Liver (tissue), 8 donors: ENCODE measurements at regions not wholly inside any gene's neighbourhood (a gene's known extent, or its start where the extent isn't known, plus 50 kb on each side); places are given as distances from the start of the nearest gene placed in this dataset.

Source experiments
- DNase-seq: peaks from one replicate; pipeline ENCODE4 v3.0.0-alpha.2; 2017; ENCODE audit warnings: low spot score
- H3K27ac ChIP-seq, 2 donors: one replicate each; pipeline ENCODE4 v1.7.0; 2013; ENCODE audit warnings: inconsistent platforms in 2 of 2, low read length in 2 of 2, control low read depth in 1 of 2, low read depth in 1 of 2, mild to moderate bottlenecking in 1 of 2
- H3K27me3 ChIP-seq, 4 donors: one replicate each; pipeline versions ENCODE4 v1.6.1 to v1.7.0; 2013; ENCODE audit warnings: low read length in 3 of 4, inconsistent platforms in 1 of 4, mild to moderate bottlenecking in 1 of 4, moderate library complexity in 1 of 4; ENCODE audit not compliant: control insufficient read depth in 4 of 4, insufficient read depth in 4 of 4
- H3K36me3 ChIP-seq, 4 donors: one replicate each; pipeline versions ENCODE4 v1.6.1 to v1.7.0; 2013; ENCODE audit warnings: low read length in 3 of 4, mild to moderate bottlenecking in 3 of 4, low read depth in 1 of 4, moderate library complexity in 1 of 4; ENCODE audit not compliant: control insufficient read depth in 4 of 4, insufficient read depth in 3 of 4
- H3K4me1 ChIP-seq, 4 donors: one replicate each; pipeline versions ENCODE4 v1.6.1 to v1.7.0; 2013; ENCODE audit warnings: low read length in 3 of 4, mild to moderate bottlenecking in 3 of 4, moderate library complexity in 1 of 4; ENCODE audit not compliant: control insufficient read depth in 4 of 4, insufficient read depth in 4 of 4
- H3K4me3 ChIP-seq, 3 donors: one replicate each; pipeline versions ENCODE4 v1.6.1 to v1.7.0; 2013; ENCODE audit warnings: low read length in 3 of 3, control low read depth in 1 of 3, low read depth in 1 of 3, mild to moderate bottlenecking in 1 of 3
- H3K9ac ChIP-seq, 2 donors: one replicate each; pipeline ENCODE4 v1.7.0; 2013; ENCODE audit warnings: low read length in 2 of 2, mild to moderate bottlenecking in 2 of 2, moderate library complexity in 2 of 2, control low read depth in 1 of 2, low read depth in 1 of 2
- H3K9me3 ChIP-seq, 4 donors: one replicate each; pipeline versions ENCODE4 v1.6.1 to v1.7.0; 2013; ENCODE audit warnings: low read length in 3 of 4; ENCODE audit not compliant: control insufficient read depth in 4 of 4
- EGR1 ChIP-seq, 2 donors: IDR thresholded peaks; 2 replicates each; pipeline ENCODE4 v1.6.1; 2016 to 2018; ENCODE audit warnings: antibody characterized with exemption in 2 of 2, low read depth in 2 of 2
- FOXA1 ChIP-seq: IDR thresholded peaks from 2 replicates; pipeline ENCODE4 v1.6.1; 2016; ENCODE audit warnings: antibody characterized with exemption
- FOXA2 ChIP-seq: IDR thresholded peaks from 2 replicates; pipeline ENCODE4 v1.6.1; 2016; ENCODE audit warnings: antibody characterized with exemption
- GABPA ChIP-seq, 2 donors: IDR thresholded peaks in 1 of 2; conservative IDR thresholded peaks in 1 of 2; 2 replicates each; pipeline ENCODE4 v1.6.1; 2016; ENCODE audit warnings: antibody characterized with exemption in 2 of 2, mild to moderate bottlenecking in 1 of 2, moderate library complexity in 1 of 2
- HNF4A ChIP-seq, 2 donors: conservative IDR thresholded peaks; 2 replicates each; pipeline ENCODE4 v1.6.1; 2016; ENCODE audit warnings: antibody characterized with exemption in 2 of 2, mild to moderate bottlenecking in 2 of 2
- HNF4G ChIP-seq: IDR thresholded peaks from 2 replicates; pipeline ENCODE4 v1.6.1; 2016; ENCODE audit warnings: antibody characterized with exemption
- JUND ChIP-seq, 2 donors: IDR thresholded peaks; 2 replicates each; pipeline ENCODE4 v1.6.1; 2016; ENCODE audit warnings: antibody characterized with exemption in 2 of 2
- RAD21 ChIP-seq, 2 donors: IDR thresholded peaks; 2 replicates each; pipeline ENCODE4 v1.6.1; 2016; ENCODE audit warnings: antibody characterized with exemption in 2 of 2, mild to moderate bottlenecking in 2 of 2
- SP1 ChIP-seq: IDR thresholded peaks from 2 replicates; pipeline ENCODE4 v1.6.1; 2018; ENCODE audit warnings: antibody characterized with exemption, mild to moderate bottlenecking
- TAF1 ChIP-seq: conservative IDR thresholded peaks from 2 replicates; pipeline ENCODE4 v1.6.1; 2016; ENCODE audit warnings: antibody characterized with exemption, mild to moderate bottlenecking
- WGBS: extraction: QIAGEN DNeasy Blood & Tissue Kit; methylation state at CpG from one replicate; pipeline ENCODE4 v1.1.7; 2013; 5-methylcytosine and 5-hydroxymethylcytosine counted together
- TF ChIP-seq, protein P1 (sequence below): IDR thresholded peaks from 2 replicates; pipeline ENCODE4 v1.6.1; 2016; ENCODE audit warnings: antibody characterized with exemption
- TF ChIP-seq, protein P2 (sequence below): IDR thresholded peaks from 2 replicates; pipeline ENCODE4 v1.6.1; 2016; ENCODE audit warnings: antibody characterized with exemption
- TF ChIP-seq, protein P3 (sequence below): IDR thresholded peaks from 2 replicates; pipeline ENCODE4 v1.6.1; 2016; ENCODE audit warnings: antibody characterized with exemption
- TF ChIP-seq, protein P4 (sequence below): fragments of 150-350 bp; IDR thresholded peaks from 2 replicates; pipeline ENCODE4 v1.5.1; 2017; ENCODE audit warnings: improper control_type of control experiment, low read depth, low read length; ENCODE audit not compliant: missing input control
- TF ChIP-seq, protein P5 (sequence below): IDR thresholded peaks from 2 replicates; pipeline ENCODE4 v1.6.1; 2016; ENCODE audit warnings: antibody characterized with exemption, mild to moderate bottlenecking
- donor health status: healthy.
- donor health status: healthy.
- donor health status: healthy.
- donor health status: healthy.
- donor health status: healthy.

DNA sequence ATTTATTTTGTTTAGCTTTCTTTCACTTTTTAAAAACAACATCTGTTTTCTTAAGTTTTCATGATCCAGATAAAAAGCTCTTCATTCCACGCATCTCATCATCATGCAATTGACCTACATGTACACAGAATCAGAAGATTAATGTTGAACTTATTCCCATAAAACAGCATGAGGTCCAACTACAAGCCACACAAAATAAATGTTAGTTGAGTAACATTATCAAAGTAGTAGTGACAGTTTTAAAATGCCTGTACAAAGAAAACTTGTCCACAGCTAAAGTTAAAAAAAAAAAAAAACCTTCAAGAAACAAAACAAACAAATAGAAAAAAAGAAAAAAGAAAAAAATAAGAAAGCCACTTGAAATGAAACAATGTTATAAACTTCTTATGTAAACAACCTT, 846.3 kb downstream of the TLE1 start:
- TF ChIP-seq HNF4G, result no peak
- TF ChIP-seq, protein P1, sequence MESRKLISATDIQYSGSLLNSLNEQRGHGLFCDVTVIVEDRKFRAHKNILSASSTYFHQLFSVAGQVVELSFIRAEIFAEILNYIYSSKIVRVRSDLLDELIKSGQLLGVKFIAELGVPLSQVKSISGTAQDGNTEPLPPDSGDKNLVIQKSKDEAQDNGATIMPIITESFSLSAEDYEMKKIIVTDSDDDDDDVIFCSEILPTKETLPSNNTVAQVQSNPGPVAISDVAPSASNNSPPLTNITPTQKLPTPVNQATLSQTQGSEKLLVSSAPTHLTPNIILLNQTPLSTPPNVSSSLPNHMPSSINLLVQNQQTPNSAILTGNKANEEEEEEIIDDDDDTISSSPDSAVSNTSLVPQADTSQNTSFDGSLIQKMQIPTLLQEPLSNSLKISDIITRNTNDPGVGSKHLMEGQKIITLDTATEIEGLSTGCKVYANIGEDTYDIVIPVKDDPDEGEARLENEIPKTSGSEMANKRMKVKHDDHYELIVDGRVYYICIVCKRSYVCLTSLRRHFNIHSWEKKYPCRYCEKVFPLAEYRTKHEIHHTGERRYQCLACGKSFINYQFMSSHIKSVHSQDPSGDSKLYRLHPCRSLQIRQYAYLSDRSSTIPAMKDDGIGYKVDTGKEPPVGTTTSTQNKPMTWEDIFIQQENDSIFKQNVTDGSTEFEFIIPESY, result no peak
- no peak for TF ChIP-seq FOXA2
- no peak for TF ChIP-seq TAF1
- no peak for TF ChIP-seq JUND (IDR thresholded peaks at IDR 0.05)
- TF ChIP-seq FOXA1, result no peak
- TF ChIP-seq, protein P2, sequence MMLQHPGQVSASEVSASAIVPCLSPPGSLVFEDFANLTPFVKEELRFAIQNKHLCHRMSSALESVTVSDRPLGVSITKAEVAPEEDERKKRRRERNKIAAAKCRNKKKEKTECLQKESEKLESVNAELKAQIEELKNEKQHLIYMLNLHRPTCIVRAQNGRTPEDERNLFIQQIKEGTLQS, result no peak
- no peak for TF ChIP-seq SP1
- no peak for TF ChIP-seq EGR1 (IDR thresholded peaks at IDR 0.05; ENCODE audit: low read depth in 2 of 2)
- TF ChIP-seq GABPA (IDR thresholded peaks at IDR 0.05 in 1 of 2, conservative IDR thresholded peaks at IDR 0.05 in 1 of 2), result no peak
- TF ChIP-seq, protein P3, sequence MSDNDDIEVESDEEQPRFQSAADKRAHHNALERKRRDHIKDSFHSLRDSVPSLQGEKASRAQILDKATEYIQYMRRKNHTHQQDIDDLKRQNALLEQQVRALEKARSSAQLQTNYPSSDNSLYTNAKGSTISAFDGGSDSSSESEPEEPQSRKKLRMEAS, result no peak
- TF ChIP-seq RAD21 (IDR thresholded peaks at IDR 0.05), result no peak
- TF ChIP-seq, protein P4, sequence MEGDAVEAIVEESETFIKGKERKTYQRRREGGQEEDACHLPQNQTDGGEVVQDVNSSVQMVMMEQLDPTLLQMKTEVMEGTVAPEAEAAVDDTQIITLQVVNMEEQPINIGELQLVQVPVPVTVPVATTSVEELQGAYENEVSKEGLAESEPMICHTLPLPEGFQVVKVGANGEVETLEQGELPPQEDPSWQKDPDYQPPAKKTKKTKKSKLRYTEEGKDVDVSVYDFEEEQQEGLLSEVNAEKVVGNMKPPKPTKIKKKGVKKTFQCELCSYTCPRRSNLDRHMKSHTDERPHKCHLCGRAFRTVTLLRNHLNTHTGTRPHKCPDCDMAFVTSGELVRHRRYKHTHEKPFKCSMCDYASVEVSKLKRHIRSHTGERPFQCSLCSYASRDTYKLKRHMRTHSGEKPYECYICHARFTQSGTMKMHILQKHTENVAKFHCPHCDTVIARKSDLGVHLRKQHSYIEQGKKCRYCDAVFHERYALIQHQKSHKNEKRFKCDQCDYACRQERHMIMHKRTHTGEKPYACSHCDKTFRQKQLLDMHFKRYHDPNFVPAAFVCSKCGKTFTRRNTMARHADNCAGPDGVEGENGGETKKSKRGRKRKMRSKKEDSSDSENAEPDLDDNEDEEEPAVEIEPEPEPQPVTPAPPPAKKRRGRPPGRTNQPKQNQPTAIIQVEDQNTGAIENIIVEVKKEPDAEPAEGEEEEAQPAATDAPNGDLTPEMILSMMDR, result no peak
- TF ChIP-seq, protein P5, sequence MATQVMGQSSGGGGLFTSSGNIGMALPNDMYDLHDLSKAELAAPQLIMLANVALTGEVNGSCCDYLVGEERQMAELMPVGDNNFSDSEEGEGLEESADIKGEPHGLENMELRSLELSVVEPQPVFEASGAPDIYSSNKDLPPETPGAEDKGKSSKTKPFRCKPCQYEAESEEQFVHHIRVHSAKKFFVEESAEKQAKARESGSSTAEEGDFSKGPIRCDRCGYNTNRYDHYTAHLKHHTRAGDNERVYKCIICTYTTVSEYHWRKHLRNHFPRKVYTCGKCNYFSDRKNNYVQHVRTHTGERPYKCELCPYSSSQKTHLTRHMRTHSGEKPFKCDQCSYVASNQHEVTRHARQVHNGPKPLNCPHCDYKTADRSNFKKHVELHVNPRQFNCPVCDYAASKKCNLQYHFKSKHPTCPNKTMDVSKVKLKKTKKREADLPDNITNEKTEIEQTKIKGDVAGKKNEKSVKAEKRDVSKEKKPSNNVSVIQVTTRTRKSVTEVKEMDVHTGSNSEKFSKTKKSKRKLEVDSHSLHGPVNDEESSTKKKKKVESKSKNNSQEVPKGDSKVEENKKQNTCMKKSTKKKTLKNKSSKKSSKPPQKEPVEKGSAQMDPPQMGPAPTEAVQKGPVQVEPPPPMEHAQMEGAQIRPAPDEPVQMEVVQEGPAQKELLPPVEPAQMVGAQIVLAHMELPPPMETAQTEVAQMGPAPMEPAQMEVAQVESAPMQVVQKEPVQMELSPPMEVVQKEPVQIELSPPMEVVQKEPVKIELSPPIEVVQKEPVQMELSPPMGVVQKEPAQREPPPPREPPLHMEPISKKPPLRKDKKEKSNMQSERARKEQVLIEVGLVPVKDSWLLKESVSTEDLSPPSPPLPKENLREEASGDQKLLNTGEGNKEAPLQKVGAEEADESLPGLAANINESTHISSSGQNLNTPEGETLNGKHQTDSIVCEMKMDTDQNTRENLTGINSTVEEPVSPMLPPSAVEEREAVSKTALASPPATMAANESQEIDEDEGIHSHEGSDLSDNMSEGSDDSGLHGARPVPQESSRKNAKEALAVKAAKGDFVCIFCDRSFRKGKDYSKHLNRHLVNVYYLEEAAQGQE, result no peak
- peaks cover 0 to 3% (median 0%) of the 10 kb centered on the region in 4 donors for H3K27me3 ChIP-seq
- H3K9ac ChIP-seq, result no peak overlapping the region
- no peaks in the 10 kb centered on the region for H3K9me3 ChIP-seq
- WGBS, result 73% methylated on average over 1 of the region's 1 CpG
- H3K4me1 ChIP-seq, result no peaks in the 10 kb centered on the region
- DNase-seq, result no peak
- H3K4me3 ChIP-seq, result no peak overlapping the region
- H3K36me3 ChIP-seq, result no peaks in the 10 kb centered on the region
- H3K27ac ChIP-seq, result no peak overlapping the region

DNA sequence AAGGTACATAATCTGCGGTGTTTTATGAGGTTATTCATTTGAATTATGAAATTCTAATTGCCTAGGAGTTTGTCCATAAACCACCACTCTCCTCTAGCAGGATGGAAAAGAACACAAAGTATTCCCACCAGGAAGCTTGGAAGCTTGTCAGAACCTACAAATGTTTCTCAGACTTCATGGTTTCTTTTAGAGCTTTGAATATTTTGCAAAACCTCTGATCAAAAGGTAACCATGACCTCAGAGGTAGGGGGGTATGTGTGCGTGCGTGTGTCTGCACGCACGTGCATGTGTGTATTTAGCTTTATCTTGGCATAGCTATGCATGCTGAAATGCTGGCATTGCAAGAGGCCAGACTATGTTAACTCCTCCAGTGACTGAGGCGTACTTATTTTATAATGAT, 847.0 kb downstream of the TLE1 start:
- no peak overlapping the region for H3K9ac ChIP-seq
- no peak overlapping the region for H3K4me3 ChIP-seq
- H3K36me3 ChIP-seq, result no peaks in the 10 kb centered on the region
- no peak for DNase-seq
- H3K9me3 ChIP-seq, result no peaks in the 10 kb centered on the region
- TF ChIP-seq SP1 (no peak), HNF4A (conservative IDR thresholded peaks at IDR 0.05) (no peak)
- no peak overlapping the region for H3K27ac ChIP-seq
- H3K4me1 ChIP-seq, result no peaks in the 10 kb centered on the region
- peaks cover 0 to 3% (median 0%) of the 10 kb centered on the region in 4 donors for H3K27me3 ChIP-seq
- WGBS, result 51% methylated on average over 6 of the region's 6 CpGs
